COLO668 (cell line): ENCODE measurements at regions not wholly inside any gene's neighbourhood (a gene's known extent, or its start where the extent isn't known, plus 50 kb on each side); places are given as distances from the start of the nearest gene placed in this dataset.

Experiments
- DNase-seq: peaks from one replicate; lab custom pipeline; 2025; ENCODE audit not compliant: unreplicated experiment; lab: John Stamatoyannopoulos, UW

DNA sequence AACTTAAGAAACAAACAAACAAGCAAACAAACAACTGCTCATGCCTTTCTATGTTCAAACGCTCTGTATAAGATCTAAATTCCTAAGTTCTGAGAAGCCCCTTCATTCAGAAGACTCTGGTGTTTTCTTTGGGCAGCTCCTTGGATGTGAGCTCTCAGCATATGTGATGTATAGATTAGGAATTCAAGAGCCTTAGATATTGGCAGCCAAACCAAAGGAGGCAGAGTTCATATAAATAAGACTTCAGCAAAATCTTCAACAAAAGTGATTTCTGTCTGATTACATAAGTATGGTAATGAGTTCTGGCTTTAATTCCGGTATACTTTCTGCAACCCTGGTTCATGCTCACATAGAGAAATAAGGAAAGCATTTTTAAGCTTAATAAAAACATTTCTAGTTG, 145.6 kb downstream of the DYRK2 start:
- DNase-seq, result no peak

DNA sequence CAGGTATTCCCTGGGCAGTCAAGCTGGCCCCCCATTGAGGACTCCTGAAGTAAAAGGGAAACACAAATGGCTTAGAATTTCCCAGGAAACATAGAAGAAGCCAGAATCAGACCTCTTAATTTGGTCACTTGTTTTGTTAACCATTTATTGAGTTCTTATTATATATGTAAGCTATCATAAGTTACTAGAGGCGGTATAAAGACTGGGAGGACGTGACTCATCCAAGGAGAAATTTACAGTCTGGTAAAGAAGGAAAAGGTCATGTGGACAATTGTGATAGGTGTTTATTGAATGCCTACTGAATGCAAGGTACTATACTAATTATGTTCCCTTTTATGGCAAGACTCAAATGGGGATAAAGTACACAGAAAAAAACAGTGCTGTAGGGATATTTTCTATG, 146.7 kb downstream of the DYRK2 start:
- no peak for DNase-seq

DNA sequence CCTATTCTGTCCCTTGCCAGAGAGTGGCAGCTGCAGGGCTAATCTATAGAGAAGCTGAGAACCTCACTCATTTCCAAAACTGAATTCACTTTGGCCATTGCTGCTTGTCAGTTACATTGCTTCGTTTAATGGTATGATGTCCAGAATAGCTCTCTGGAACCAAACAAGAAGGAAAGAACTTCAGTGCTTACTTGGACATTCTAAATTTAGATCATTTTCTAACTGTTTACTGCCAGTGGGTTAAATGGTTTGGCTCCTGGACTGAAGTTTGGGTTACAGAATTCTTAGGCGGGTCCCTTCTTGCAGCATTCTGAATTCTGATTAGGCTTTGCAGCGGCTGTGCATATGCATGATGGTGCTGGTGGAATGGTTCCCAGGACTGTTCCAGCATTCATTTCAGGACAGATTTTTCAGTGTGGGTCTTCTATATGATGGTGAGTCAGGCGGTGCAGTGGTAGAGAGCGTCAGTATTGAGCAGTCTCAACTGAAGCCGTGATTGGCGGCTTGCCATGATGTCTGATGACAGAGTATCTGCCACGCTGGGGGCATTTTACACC, 148.7 kb downstream of the DYRK2 start:
- no peak for DNase-seq

DNA sequence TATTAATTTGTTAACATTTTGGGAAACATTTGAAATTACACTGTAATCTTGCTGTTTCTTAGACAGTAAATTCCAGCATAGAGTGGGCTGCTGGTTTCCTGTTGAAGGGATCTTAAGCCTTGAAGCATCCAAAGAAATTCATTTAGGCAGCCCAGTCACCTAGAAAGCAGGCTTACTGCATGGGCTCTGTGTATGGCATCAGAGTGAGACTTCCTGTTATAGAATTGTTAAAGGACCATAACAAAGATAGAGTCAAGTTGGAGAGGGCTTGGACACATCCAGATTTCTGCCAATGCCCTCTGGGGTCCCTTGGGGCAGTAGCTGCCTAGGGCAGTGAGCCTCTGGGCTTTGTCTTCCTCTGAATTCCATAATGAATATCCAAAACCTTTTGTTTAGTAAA, 149.2 kb downstream of the DYRK2 start:
- DNase-seq, result no peak

DNA sequence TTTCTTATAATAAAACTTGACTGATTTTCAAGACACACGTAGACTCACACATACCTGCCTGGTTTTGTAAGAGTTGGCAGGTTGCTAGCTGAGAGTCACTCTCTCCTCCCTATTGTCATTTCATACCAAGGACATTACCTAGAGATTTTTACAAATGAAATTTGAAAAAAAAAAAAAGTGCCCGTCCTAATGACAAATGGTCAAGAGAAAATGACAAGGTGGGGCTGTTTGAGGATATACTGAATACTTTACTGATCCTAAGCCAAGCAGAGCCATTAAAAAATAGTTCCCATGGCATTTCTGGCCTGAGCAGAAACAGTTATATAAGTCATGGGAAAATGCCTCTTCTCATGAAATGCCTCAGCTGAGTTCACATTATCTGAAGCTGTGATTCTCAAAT, 150.2 kb downstream of the DYRK2 start:
- DNase-seq, result no peak

DNA sequence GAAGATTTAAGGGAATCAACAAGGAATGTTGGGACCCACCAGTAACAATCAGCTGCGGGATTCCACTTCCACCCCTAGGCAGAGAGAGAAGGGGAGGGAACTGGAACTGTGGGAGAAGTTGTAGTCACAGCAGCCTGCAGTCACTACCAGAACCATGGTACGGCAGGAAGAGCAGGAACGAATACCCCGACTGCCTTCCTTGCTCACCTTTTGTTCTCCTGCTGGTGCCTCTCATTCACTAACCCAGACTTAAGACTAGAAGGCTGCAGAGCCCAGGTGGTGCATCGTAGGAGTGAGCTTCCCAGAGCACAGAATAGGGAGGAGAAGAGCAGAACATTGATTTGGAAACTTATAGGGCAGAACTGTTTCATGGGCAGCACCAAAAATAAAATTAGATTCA, 154.2 kb downstream of the DYRK2 start:
- no peak for DNase-seq

DNA sequence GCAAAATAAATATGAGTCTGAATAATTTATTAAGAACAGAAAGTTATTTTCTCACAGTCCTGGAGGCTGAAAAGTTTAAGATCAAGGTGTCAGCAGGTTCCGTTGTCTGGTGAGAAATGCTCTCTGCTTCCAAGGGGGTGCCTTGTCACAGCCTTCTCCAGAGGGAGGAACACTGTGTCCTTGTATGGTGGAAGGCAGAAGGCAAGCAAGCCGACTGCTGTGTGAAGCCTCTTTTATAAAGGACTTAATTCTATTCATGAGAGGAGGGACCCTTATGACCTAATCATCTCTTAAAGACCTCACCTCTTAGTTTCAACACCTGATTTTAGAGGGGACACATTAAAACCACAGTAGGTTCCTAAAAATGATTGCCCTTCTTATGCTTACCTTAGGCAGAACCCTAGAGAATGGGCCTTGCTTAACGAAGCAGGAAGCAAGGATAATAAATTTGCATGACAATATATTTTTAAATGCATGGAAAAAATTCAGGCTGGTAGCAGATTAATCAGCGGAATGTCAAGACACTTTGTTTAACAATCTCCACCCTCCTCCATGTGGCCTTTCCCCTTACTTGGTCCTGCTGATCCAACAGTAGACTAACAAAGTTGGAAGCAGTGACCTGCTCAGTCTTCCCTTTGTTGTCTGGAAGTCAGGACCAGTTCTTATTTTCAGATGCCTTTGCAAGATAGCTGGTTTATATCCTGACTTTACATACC, 154.9 kb downstream of the DYRK2 start:
- DNase-seq, result no peak

DNA sequence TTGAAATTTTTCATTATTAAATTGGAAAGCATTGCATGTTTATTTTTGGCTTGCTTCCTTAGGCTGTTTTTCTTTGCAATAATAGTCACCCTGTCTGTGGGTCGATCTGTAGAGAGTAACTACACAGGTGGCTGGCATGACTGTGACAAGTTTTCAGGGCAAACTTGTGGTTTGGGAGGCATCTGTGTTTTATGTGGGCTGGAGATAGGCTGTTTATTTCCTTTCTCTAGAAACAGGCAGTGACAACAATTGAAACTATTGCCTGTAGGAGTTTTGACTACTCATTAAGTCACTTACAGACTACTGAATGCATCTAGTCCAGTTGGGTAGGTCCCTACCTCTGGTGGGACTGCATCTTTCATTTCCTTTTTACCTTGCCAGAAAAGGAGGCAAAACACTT, 155.6 kb downstream of the DYRK2 start:
- no peak for DNase-seq

DNA sequence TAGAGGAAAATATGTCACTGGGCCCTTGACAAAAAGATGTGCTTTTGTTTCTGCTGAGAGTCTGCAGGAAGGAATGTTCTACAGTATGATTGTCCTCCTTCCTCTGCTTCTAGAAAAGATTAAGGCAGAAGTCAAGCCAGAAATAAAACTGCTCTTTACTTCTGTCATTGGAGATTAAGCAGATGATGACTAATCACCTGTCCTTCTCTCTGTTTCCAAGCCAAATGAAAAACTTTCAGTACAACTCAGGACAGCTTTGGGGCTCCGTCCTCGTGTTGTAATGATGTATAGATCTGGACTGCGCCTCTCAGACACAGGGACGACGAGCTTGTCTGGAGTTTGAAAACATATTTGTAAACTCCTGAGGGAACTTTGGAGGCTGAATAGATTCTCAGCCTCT, 159.3 kb downstream of the DYRK2 start:
- DNase-seq, result no peak

DNA sequence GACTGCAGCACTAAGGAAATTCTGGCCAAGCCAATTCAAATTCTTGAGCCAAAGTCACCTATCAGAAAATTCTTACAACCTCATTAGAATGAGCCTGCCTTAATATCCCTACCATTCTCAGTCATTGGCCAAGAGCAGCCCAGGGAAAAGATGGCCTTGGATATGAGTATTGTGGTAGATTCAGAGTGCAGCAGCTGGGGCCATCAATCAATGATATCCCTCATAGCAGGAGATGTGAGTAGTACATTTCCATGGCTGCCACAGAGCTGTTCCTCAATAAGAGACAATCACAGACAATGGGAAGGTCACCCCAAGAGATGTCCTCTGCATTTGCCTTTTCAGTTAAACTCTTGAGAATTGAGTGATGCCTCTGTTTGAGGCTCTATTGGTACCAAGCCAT, 161.6 kb downstream of the DYRK2 start:
- DNase-seq, result no peak

DNA sequence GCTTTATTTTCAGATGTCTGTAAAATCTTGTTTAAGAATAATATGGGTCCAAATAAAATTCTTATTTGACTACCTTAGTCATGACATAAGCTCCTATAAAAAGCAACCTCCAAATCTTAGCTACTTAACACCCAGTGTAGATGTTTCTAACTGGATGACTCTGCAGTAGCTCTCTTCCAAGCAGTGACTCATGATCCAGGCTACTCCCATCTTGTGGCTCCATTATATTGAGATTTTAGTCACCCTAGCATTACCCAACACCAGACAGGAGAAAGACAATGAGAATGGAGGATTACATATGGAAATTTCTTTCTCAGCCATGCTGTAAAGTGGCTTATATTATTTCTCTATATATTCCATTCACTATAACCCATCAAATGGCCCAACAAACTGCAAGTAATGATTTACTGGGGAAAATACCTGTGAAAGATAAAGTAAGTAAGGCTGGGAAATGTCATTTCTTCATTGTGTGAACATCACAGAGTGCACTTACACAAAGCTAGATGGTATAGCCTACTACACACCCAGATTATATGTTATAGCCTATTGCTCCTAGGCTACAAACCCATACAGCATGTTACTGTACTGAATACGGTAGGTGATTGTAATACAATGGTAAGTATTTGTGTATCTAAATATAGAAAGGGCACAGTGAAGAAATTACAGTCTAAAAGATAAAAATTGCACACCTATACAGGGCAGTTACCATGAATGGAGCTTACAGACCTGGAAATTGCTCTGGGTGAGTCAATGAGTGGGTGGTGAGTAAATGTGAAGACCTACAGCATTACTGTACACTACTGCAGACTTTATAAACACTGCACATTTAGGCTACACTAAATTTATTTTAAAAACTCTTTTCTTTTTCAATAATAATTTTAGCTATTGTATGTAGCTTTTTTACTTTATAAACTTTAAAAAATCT, 163.2 kb downstream of the DYRK2 start:
- DNase-seq, result no peak

DNA sequence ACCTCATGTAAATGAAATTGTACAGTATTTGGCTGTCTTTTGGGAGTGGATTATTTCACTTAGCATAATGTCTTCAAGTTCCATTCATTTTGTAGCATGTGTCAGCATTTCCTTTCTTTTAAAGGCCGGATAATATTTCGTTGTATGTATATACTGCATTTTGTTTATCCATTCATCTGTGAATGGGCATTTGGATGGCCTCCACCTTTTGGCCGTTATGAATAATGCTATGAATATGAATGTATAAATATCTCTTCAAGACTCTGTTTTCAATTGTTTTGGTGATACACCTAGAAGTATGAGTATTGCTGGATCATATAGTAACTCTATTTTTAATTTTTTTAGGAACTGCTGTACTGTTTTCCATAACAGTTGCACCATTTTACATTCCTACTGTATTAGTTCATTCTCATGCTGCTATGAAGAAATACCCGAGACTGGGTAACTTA, 164.9 kb downstream of the DYRK2 start:
- no peak for DNase-seq

DNA sequence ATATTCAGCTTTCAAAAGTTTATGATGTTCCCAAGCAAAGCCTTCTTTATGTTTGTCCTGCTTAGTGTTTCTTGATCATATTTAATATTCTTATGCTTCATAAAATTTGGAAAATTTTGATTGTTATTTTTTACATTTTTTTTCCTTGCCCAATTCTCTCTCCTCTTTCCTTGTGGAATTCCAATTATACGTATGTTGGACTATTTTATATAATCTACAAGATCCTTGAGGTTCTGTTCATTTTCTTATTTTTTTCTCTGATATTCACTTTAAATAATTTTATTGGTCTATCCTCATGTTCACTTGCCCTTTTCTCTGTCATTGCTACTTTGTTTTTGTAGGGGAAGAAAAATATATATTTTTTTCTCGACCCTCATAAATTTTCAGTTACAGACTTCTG, 167.7 kb downstream of the DYRK2 start:
- no peak for DNase-seq

DNA sequence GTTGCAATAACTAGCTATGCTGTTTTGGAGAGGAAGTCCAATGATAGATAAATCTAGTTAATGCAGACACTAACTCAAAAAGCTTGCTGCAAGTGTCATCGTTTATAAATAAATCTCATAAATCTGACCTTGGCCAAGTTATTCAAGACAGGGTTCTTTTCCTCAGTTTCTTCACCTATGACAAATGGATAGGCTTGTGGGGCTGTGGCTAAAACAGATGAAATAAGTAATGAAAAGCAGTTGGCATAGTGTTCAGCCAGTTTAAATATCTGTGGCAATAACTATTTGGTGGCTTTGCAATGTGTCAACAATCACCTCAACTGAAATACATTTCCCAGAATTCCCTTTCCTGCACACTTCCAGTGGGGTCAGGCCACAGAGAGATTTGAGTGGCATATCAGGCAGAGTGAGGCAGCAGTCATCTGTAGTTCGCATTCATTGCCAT, 169.9 kb downstream of the DYRK2 start:
- no peak for DNase-seq

DNA sequence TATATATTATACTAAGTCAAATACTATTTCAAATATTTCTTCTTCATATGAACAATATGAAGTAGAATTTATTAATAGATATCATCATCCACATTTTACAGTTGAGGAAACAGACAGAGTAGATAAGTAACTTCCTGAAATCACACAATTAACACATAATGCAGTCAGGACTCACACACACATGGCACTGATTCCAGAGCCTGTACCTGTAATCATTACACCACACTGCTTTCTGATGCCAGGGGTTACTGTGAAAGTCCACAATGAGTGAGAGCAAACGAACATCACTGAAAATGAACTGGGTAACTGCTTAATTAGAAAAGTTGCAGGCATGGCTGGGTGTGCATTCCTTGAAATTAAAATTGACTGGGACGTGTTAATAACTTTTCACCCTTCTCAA, 169.3 kb upstream of the IFNG-AS1 start:
- DNase-seq, result no peak

DNA sequence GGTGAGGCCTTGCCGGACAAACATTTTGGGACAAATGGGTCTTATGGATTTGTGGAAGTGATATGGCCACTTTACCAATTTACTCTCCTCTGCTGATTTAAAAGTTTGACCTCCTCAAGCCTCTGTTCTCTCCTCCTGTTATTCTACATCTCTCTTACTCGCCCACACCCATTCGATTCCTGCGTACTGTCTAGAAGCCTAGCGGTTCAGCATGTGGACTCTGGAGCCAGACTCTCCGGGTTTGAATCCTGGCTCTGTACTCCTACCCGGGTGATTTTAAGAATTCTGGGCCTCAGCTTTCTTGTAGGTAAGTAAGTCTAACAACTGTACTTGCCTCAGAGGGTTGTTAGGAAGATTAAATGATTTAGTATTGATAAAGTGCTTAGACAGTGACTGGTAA, 168.6 kb upstream of the IFNG-AS1 start:
- no peak for DNase-seq

DNA sequence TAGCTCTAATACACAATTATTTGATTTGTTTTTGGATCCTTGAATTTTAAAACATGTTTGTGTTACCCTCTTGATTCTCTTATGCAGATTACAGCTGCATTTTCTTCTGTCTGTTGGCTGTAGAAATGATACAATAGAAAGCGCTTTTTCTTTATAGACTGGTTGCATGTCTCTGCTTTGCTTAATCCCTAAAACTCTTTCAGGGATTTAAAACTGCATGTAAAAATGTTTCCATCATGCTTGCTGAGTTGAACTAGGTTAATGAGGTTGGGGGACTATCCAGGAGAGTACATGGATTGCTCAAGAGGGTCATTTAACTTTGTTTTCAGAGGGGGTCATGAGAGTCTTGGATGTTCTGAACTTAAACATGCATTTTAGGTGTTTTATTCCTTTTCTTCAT, 166.4 kb upstream of the IFNG-AS1 start:
- no peak for DNase-seq

DNA sequence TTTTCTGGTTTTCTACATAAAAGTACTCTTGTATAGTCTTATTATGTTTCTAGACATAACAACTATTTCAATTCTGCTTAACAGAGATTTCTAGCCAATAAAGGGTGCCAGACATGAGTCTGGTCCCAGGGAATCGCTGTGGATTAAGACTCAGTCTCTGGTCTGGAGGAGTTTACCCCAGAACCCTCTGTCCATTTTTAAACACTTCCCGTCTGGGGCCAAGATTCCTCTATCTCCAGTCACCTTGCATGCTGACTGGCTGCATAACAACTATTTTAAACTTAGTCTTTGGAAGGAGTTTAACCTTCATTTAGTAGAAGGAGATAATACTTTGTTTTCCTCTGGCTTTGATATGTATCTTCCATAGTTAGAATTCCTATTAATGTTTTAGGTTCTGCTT, 163.1 kb upstream of the IFNG-AS1 start:
- DNase-seq, result no peak

DNA sequence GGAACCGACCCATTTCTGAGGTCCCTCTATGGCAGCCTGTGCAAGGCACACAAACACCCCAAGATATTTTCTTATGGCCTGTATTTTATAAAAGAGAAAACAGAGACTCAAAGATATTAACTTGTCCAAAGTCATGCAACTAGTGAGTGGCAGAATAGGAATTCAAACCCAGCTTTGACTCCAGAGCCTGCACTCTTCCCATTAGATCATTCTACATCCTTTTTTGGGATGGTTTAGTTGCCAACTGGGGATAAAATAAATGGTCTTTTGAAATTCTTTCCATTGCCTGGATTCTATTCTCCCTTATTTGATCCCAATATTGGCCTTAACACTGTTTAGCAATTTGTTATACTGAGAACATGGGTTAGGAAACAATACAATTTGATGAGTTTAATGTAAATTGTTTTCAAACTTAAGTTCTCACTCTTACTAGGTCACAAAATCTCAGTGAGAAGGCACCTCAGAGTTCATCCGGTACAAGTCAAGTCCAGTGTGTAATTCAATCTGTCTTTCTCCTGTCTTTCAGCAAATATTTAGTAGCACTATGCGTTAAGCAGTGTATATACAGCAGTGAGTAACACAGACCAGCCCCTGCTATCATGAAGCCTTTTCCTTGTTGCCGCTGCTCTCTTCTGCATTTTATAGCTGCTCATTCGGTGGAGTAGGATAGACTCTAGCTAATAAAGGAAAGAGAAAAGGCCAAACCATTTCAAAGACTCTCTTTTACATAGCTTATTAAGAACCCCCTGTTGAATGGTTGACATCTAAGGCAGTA, 162.1 kb upstream of the IFNG-AS1 start:
- no peak for DNase-seq

DNA sequence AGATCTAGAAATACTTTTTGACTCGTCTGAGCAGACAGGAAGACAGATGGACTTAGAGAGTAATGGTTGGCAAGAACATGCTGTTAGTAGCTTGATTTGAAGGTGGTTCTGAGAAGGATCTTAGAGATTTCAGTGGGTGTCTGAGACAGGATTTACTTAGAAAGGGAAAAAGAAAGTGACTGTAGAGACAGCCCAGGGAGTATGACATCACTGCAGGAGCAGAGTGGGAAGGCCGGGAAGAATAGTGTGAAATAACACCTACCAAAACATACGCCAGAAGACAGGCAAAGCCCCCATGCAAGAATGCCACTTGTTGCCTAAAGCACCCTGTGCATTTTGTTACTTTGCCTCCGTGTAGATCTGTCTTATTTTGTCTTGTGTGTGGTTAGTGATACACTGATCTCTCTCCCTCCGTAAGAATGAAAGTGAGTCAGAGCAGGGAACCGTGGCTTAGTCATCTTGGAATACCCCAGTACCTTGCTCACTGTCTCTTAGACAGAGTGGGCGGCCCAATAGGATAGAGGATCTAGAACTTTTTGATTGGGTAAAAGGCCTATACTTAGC, 161.3 kb upstream of the IFNG-AS1 start:
- no peak for DNase-seq

DNA sequence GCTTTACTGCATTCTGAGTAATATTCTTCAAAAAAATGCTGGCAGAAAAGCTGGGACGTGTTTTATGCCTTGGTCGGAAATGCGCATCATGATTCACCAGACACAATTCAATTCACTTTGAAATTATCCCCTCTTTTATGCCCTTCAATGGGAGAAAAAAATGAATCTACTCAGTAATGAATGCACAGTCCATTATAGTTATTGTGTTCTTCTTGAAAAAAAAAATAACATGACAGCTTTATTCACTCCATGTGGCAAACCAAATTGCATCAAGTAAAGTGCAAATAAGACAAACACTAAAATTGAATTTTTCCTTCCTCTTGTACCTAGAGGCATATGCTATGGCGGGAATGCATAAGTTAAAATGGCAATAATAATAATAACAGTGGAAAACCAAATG, 159.4 kb upstream of the IFNG-AS1 start:
- DNase-seq, result no peak
